ENCODE measurements at regions not wholly inside any gene's neighbourhood (a gene's known extent, or its start where the extent isn't known, plus 50 kb on each side); places are given as distances from the start of the nearest gene placed in this dataset.

- TF ChIP-seq CTCF (IDR thresholded peaks at IDR 0.05; ENCODE audit: low read depth, low read length): no peak
- TF ChIP-seq EZH2phosphoT487 (IDR thresholded peaks at IDR 0.05; ENCODE audit: low read depth): no peak
These were observed 327.8 kb downstream of the IRX2 start for GRCh38 chr5:2423634-2424033.

Data from OCI-LY3 (cell line).